Dendritic cell treated with granulocyte-macrophage colony-stimulating factor and Interleukin-4, amounts not matched to agents 40 ng/mL and 50 ng/mL, for 4 days (primary cell): ENCODE measurements at regions not wholly inside any gene's neighbourhood (a gene's known extent, or its start where the extent isn't known, plus 50 kb on each side); places are given as distances from the start of the nearest gene placed in this dataset.

ENCODE experiments used
- H3K27ac Mint-ChIP-seq: one replicate; pipeline ENCODE4 v1.8.0; 2022; ENCODE audit warnings: mild to moderate bottlenecking, mixed read lengths
- H3K27me3 Mint-ChIP-seq: one replicate; pipeline ENCODE4 v1.8.0; 2022; ENCODE audit warnings: mild to moderate bottlenecking, mixed read lengths
- H3K36me3 Mint-ChIP-seq: one replicate; pipeline ENCODE4 v1.8.0; 2022; ENCODE audit warnings: low read depth, mixed read lengths
- H3K4me1 Mint-ChIP-seq: one replicate; pipeline ENCODE4 v1.8.0; 2022; ENCODE audit warnings: low read depth, mixed read lengths
- H3K4me3 Mint-ChIP-seq: one replicate; pipeline ENCODE4 v1.8.0; 2022; ENCODE audit warnings: mild to moderate bottlenecking, moderate library complexity, mixed read lengths
- H3K9me3 Mint-ChIP-seq: one replicate; pipeline ENCODE4 v1.8.0; 2022; ENCODE audit warnings: mixed read lengths
- intact Hi-C: fragments of 100-400 bp; cut with micrococcal nuclease; formaldehyde crosslinking; loops from one replicate; pipeline ENCODE4 v1.15.0; 2022

DNA sequence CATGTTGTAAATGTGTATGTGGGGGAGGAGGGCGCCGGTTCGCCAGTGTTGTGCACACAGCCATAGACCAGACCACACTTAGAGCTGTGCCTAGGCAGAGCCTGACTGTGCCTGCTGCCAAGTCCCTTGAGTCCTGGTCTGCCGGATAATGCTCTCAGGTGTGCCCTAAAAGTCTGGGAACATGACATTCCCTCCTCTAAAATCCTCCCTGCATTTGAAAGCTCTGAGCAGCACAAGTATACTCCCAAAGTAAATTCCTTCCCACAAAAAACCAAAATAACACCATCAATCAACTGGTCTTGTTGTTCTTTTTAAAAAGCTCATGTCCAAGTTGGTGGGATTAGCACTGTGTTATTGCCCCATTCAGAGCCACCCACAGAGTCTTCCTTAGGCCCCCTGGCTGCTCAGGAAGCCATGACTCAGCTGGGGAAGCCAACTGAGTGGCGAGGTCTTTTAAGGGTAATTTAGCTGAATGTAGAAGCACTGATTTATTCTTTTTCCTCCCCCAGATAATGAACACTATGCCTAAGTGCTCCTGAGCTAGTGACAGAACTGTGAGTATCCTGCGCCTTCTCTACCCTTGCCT, 147.8 kb upstream of the MCTP2 start:
- H3K36me3 Mint-ChIP-seq: no peaks in the 10 kb centered on the region
- peaks cover 5% of the 10 kb centered on the region for H3K27me3 Mint-ChIP-seq
- H3K9me3 Mint-ChIP-seq: no peaks in the 10 kb centered on the region
- H3K27ac Mint-ChIP-seq: no peak overlapping the region
- H3K4me1 Mint-ChIP-seq: peaks cover 6% of the 10 kb centered on the region
- no peak overlapping the region for H3K4me3 Mint-ChIP-seq
- intact Hi-C loops: no loop called here

DNA sequence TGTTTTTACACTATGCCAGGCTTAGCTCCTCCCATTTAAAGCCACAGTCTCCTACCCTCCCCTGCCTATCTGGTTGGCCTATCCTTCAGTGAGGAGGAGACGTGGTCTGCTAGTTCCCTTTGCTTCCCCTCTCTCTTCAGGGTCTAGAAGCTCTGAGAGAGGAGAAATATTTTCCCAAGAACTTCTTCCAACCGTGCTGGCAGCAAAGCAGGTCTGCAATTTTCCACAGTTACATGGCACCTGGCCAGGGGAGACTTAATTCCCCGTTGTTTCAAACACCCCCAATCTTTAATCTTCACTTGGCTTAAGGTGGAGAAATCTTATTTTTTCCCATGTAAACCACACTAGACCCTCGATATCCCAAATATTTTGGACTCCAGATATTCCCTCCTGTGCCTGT, 149.5 kb upstream of the MCTP2 start:
- Mint-ChIP-seq H3K27ac (no peak overlapping the region), H3K4me1 (peaks cover 6% of the 10 kb centered on the region), H3K4me3 (no peak overlapping the region), H3K27me3 (no peaks in the 10 kb centered on the region), H3K36me3 (no peaks in the 10 kb centered on the region), H3K9me3 (no peaks in the 10 kb centered on the region)
- intact Hi-C loops: no loop called here

DNA sequence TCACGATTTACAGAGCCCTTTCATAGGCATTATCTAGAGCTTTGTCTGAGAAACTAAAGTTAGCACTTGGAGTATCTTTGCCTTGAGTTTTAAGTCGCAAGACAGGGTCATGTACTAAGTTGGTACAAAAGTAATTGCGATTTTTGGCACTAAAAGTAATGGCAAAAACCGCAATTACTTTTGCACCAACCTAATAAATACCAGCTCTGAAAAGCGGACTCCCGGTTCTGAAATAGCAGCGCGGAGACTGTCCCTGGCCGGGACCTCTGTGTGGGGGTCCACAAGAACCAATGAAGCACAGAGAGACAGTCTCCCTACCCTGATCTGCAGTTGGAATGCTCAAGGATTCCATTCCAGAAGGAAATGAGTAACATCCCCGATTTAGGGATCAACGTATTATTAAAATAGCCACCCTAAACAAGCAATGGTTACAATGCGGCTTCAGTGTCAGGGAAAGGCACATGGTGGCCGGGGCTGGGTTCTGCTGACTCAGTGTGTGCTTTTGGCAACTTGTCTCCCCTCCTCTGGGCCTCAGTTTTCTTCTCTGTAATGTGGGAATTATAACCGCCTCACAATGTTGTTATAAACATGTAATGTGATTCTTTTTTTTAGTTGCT, 150.3 kb upstream of the MCTP2 start:
- H3K36me3 Mint-ChIP-seq: no peaks in the 10 kb centered on the region
- intact Hi-C loops: no loop called here
- H3K4me1 Mint-ChIP-seq: peaks cover 6% of the 10 kb centered on the region
- no peak overlapping the region for H3K4me3 Mint-ChIP-seq
- no peaks in the 10 kb centered on the region for H3K9me3 Mint-ChIP-seq
- H3K27ac Mint-ChIP-seq: no peak overlapping the region
- H3K27me3 Mint-ChIP-seq: no peaks in the 10 kb centered on the region

DNA sequence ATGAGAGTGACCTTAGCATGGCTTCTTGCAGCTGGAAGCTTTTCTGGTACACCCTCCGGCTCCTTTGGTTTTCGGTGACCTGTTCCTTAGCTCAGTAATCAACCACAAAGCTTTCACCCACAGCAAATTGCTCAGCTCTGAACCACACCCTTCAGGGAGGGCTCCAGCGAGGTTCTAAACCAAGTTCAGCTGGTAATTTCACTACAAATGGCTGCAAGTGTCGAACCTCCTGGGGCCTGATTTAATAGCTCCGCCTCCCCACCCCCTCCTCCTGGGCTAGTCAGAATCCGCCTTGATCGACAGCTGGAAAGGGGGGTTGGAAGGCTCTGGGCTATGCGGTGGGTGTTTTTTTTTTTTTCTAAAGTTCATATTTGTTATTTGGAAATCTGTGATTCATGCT, 150.9 kb upstream of the MCTP2 start:
- Mint-ChIP-seq H3K36me3 (no peaks in the 10 kb centered on the region), H3K4me1 (peaks cover 6% of the 10 kb centered on the region), H3K9me3 (no peaks in the 10 kb centered on the region), H3K4me3 (no peak overlapping the region), H3K27ac (no peak overlapping the region), H3K27me3 (no peaks in the 10 kb centered on the region)
- intact Hi-C loops: no loop called here

DNA sequence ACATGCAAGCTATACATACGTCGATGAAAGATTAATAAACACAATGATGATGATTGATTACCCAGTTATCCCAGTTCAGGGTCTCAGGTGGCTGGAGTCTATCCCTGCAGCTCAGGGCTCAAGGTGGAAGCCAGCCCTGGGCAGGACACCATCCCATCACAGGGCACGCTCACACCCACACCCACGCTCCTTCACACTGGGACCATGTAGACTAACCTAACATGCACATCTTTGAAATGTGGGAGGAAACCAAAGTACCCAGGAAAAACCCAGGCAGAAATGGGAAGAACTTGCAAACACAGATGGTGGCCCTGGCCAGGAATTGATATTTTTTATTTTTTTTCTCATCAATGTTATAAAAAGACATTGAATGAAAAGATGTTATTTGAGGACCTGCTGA, 151.4 kb upstream of the MCTP2 start:
- Mint-ChIP-seq H3K27ac (no peak overlapping the region), H3K4me1 (peaks cover 6% of the 10 kb centered on the region), H3K27me3 (no peaks in the 10 kb centered on the region), H3K36me3 (no peaks in the 10 kb centered on the region), H3K9me3 (no peaks in the 10 kb centered on the region), H3K4me3 (no peak overlapping the region)
- intact Hi-C loops: no loop called here

DNA sequence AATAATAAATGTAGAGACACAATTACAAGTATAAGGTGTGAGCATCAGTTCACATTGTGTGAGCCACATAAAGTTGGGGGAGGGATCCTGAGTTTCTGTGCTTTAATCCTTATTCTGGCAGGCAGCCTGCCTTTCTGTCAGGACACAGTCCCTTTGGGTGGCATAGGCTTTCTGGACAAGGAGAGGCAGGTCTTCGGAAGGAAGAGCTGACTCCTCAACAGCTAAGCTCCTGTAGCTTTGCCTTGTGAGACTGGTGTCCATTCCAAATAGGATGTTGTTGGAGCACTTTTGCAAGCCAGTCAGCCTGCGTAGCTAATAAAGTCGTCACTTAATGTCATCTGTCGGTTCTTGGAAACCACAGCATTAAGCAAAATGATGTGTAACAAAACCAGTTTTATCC, 151.9 kb upstream of the MCTP2 start:
- no peak overlapping the region for H3K4me3 Mint-ChIP-seq
- H3K9me3 Mint-ChIP-seq: no peaks in the 10 kb centered on the region
- intact Hi-C loops: no loop called here
- H3K27ac Mint-ChIP-seq: no peak overlapping the region
- no peaks in the 10 kb centered on the region for H3K27me3 Mint-ChIP-seq
- H3K36me3 Mint-ChIP-seq: no peaks in the 10 kb centered on the region
- H3K4me1 Mint-ChIP-seq: peaks cover 6% of the 10 kb centered on the region

DNA sequence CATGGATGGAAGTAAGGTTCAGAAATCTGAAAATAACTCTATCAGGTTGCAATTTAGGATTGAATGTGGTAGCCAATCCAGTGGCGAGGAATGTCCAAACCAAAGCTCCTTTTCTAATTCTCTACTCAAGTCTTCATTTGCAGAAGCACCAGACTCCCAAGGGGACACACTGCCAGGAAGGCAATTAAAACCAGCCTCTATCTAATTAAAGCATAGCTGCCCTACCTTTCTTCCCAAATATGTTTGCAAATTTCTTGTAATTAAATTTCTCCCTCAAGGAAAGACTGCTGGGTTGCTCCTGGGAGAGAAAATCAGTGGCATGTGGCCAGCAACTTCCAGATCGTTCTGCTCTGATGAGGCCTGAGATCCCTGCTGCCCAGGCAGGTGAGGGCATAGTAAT, 153.4 kb upstream of the MCTP2 start:
- no peaks in the 10 kb centered on the region for H3K4me1 Mint-ChIP-seq
- H3K4me3 Mint-ChIP-seq: no peak overlapping the region
- H3K27me3 Mint-ChIP-seq: no peaks in the 10 kb centered on the region
- H3K27ac Mint-ChIP-seq: no peak overlapping the region
- no peaks in the 10 kb centered on the region for H3K9me3 Mint-ChIP-seq
- intact Hi-C loops: no loop called here
- H3K36me3 Mint-ChIP-seq: no peaks in the 10 kb centered on the region

DNA sequence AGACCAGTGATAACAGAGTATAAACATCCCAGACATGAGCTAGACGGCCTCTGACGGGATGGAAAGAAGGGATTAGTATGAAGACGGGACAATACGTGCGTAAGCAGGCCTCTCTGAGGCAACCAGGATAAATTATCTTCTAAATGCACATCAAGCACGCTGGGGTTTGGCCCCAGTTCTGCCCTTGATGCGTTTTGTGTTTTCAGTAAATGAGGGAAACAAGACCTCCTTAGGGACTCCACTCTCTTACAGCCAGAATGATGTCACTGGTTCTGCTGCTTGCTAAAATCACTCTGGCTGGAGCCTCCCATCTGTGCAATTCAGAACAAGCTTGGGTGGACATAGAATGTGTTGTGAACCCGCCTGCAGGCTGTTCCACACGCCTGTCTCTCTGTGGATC, 156.0 kb upstream of the MCTP2 start:
- intact Hi-C loops: no loop called here
- Mint-ChIP-seq H3K36me3 (no peaks in the 10 kb centered on the region), H3K4me3 (no peak overlapping the region), H3K27ac (no peak overlapping the region), H3K4me1 (peaks cover 4% of the 10 kb centered on the region), H3K27me3 (peaks cover 5% of the 10 kb centered on the region), H3K9me3 (no peaks in the 10 kb centered on the region)

DNA sequence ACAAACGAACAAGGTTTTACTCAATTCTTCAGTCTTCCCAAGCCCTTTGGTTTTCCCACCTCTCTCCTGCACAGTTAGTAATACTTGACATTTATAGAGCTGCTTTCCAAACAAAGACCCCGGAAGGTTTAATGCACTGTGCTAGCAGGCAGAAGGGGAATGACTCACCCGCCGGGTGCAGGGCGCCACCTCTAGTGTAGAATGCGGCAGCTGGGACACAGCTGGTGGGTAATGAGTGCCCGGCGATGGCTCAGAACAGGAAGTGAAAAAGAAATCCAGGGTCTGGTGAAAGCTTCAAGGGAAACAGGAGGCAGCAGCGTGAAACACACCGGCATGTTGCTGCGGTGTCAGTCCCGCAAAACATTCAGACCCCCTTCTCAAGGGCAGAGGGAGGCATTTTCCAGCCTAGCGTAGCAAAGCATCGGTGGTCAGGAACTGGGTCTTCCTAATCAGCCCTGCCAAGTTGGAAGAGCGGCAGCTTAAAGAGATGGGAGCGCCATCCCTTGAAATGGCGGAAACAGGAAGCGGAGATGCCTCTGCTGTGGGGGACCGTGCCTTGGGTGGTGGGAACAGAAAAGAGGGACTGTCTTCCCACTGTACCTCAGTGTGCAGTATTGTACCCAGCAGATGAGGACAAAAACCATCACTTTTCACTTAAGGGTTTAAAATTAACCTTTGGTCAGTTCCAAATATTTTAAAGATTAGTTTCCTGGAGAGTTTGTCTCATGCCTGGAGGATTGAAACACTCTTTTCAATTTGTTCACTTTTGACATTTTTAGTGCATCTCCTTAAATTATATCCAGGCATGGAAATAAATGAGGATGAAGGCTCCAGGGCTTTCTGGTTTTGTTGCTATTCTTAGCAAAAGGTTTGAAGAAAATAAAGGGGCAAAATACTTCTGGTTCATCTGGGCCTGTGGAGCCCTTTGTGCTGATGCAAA, 160.7 kb upstream of the MCTP2 start:
- Mint-ChIP-seq H3K36me3 (no peaks in the 10 kb centered on the region), H3K27ac (no peak overlapping the region), H3K9me3 (no peaks in the 10 kb centered on the region), H3K4me3 (peak overlapping the region; percentile 24), H3K27me3 (peaks cover 5% of the 10 kb centered on the region), H3K4me1 (peaks cover 6% of the 10 kb centered on the region)
- intact Hi-C loops: no loop called here

DNA sequence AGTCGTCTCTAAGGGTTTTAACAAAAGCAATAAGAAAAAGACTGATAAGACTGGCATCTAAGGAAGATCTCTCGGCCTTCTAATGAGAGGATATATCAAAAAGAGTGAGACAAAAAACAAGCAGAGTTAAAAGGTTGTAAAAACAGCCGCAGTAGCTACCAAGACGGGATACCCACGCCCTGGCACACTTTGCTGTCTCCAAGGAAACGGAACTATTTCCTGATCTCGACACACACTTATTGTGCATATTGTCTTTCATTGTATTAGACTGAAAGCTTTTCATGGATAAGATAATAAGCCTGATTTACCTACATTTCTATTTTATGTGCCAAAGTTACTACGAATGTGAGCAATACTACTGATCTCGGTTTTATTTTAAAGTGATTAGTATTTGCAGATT, 161.5 kb upstream of the MCTP2 start:
- Mint-ChIP-seq H3K27ac (no peak overlapping the region), H3K9me3 (no peaks in the 10 kb centered on the region), H3K4me1 (peaks cover 6% of the 10 kb centered on the region), H3K4me3 (no peak overlapping the region), H3K36me3 (no peaks in the 10 kb centered on the region), H3K27me3 (peaks cover 5% of the 10 kb centered on the region)
- intact Hi-C loops: no loop called here

DNA sequence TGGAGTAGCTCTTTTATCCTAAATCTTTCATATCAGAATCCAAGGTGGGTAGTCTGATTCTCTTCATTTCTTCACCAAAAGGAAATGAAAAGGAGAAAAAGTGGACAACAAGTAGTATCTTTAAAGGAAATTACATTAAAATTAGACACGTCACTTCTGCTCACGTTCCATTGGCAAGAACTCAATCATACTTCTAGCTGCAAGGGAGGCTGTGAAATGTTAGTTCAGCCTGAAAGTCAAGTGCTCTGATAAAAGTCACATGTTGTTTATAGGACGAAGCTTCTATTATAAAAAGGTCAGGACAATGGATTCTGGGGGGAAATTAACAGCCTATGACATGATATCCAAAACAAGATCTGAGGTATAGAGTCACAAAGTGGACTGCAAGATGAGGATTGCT, 164.6 kb upstream of the MCTP2 start:
- H3K27me3 Mint-ChIP-seq: peaks cover 5% of the 10 kb centered on the region
- H3K4me1 Mint-ChIP-seq: peaks cover 6% of the 10 kb centered on the region
- H3K4me3 Mint-ChIP-seq: no peak overlapping the region
- H3K27ac Mint-ChIP-seq: no peak overlapping the region
- H3K9me3 Mint-ChIP-seq: no peaks in the 10 kb centered on the region
- intact Hi-C loops: no loop called here
- H3K36me3 Mint-ChIP-seq: no peaks in the 10 kb centered on the region

DNA sequence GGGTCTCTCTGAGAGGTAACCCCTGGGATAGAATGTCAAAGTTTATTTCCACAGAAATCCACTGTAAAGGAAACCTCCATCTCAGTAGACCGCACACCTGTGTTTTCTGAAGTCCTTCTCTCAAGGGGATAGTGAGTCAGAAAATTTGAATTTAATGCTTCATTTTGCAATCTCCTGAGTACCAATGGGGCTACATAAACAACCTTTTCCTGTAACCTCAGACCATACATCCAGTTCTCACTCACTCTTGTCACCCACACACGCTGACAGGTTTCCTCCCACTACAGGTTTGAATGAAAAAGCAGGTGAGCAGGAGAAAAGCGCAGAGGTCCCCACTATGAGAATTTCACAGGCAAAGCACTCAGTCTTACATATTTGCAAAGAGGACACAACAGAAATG, 165.3 kb upstream of the MCTP2 start:
- H3K27ac Mint-ChIP-seq: no peak overlapping the region
- no peaks in the 10 kb centered on the region for H3K36me3 Mint-ChIP-seq
- H3K4me3 Mint-ChIP-seq: no peak overlapping the region
- H3K4me1 Mint-ChIP-seq: peaks cover 6% of the 10 kb centered on the region
- peaks cover 3% of the 10 kb centered on the region for H3K27me3 Mint-ChIP-seq
- H3K9me3 Mint-ChIP-seq: no peaks in the 10 kb centered on the region
- intact Hi-C loops: no loop called here

DNA sequence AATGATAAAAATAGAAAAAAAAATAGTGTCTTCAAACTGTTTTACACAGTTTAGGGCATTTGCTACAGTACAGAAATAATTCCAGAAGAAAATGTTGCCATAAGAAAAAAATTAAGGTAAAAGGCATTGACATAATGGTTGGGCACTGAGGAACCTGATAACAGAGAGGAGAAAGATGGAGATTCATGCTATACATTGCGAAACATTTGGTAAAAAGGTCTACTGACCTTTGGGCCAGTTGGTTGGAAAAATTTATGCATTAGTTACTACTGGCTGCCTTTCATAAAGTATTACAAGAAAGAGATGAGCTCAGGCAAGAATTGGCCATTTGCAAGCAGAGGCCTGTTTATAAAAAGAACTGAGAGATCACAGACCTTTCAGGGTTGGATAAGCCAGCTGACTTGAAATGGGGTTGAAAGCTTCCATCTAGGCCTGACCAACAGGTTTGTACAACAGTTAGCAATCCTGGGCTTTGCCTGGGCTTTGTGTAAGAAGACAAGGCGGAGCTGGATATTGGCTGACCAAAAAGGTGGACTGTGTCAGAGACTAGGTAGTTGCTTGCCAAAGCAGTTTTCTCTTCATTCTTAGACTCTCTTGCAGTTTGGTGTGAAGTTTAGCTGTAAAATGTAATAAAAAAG, 166.6 kb upstream of the MCTP2 start:
- Mint-ChIP-seq H3K27me3 (no peaks in the 10 kb centered on the region), H3K4me1 (peaks cover 4% of the 10 kb centered on the region), H3K27ac (no peak overlapping the region), H3K4me3 (no peak overlapping the region), H3K36me3 (no peaks in the 10 kb centered on the region), H3K9me3 (no peaks in the 10 kb centered on the region)
- intact Hi-C loops: no loop called here

DNA sequence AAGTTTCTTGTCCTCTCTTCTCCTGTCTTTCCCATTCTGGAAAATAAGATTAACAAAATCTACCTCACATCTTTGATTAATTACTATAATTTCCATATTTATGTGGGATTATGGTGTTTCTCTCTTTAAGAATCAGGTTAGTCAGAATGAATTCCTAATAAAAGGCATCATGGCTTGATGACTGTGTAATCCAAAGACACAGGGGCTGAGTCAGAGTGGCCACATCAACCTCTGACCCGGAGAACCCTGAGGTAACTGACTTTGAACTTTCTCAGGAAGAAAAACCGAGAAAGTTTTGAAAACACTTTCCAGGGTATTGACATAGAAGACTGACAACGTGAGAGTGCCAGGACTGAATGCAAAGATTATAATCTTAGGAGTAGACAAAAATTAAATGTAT, 170.3 kb upstream of the MCTP2 start:
- no peak overlapping the region for H3K27ac Mint-ChIP-seq
- no peak overlapping the region for H3K4me3 Mint-ChIP-seq
- intact Hi-C loops: no loop called here
- H3K36me3 Mint-ChIP-seq: no peaks in the 10 kb centered on the region
- H3K27me3 Mint-ChIP-seq: no peaks in the 10 kb centered on the region
- no peaks in the 10 kb centered on the region for H3K9me3 Mint-ChIP-seq
- peaks cover 19% of the 10 kb centered on the region for H3K4me1 Mint-ChIP-seq
